Left renal cortex interstitium (tissue), 4 donors: ENCODE measurements at regions not wholly inside any gene's neighbourhood (a gene's known extent, or its start where the extent isn't known, plus 50 kb on each side); places are given as distances from the start of the nearest gene placed in this dataset.
"Not testable (repeated sequence)": the region's sequence is repeated elsewhere in the genome, so short reads cannot be mapped to it uniquely, and the experiment has no call there.

ENCODE experiments used
- DNase-seq, 4 donors: peaks; one replicate each; pipeline ENCODE4 v3.0.0-alpha.2; 2013; ENCODE audit warnings: low read depth in 4 of 4, low spot score in 2 of 4, missing footprints in 1 of 4

DNA sequence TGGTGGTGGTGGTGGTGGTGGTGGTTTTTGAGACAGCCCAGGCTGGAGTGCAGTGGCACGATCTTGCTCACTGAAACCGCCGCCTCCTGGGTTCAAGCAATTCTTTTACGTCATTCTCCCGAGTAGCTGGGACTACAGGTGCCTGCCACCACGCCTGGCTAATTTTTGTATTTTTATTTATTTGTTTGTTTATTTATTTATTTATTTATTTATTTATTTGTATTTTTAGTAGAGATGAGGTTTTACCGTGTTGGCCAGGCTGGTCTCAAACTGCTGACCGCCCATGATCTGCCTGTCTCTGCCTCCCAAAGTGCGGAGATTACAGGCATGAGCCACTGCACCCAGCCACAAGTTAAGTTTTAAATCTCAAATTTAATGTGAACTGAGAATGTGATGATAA lies 126.5 kb downstream of the PCDH18 start:
- DNase-seq, result not testable (repeated sequence)

DNA sequence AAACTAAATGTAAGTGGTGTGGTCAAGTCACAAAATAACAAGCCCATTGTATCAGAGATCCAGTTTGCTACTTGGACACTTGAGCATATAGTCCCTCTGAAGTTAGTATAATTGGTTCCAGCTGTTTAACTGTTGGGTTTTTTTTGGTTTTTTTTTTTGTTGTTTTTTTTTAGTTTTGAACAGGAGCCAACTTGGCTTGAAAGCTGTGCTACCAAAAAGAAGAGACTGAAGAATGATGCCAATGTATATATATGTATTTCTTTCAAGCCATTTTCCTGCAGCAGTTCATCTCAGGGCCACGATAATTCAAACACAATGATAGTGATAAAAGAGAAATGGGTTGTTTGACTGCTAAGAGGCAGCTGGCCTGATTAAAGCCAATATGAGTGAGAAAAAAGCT lies 138.3 kb downstream of the PCDH18 start:
- DNase-seq, result no peak

DNA sequence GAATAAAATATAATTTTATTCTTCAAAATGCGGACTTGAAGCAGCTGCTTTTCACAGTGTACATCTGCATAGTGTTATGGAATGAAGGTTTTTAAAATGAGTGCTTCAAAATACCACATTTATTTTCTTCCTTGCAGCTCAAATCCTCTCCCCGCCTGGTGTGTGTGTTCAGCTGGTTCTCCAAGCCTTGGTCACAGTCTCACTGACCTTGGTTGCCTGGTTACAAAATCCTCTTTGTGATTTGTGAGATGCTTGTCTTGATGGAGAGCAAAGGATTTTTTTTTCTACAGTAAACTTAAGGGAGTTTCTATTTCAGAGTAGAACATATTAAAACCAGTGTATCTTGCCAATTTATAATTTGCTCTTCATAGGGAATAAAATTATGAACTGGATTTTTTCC lies 139.2 kb downstream of the PCDH18 start:
- DNase-seq, result peak in 1 of 4 donors; percentile 49

DNA sequence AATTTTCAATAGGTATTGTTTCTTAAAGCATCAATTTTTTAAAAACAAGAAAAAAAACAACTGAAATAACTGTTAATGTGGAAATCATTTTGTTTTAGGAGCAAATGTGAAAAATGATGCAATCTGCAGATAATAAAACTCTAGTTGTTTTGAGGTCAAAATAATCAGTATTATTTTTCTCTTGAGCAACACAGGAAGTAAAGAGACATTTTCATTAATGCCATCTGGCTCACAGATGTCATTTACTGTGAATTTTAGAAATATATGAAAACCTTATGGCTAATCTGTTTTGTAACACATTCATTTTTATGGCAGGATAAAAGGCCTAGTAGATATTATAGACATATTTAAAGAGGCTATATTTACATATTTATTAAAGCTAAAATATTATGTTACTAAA lies 141.6 kb downstream of the PCDH18 start:
- DNase-seq, result no peak

DNA sequence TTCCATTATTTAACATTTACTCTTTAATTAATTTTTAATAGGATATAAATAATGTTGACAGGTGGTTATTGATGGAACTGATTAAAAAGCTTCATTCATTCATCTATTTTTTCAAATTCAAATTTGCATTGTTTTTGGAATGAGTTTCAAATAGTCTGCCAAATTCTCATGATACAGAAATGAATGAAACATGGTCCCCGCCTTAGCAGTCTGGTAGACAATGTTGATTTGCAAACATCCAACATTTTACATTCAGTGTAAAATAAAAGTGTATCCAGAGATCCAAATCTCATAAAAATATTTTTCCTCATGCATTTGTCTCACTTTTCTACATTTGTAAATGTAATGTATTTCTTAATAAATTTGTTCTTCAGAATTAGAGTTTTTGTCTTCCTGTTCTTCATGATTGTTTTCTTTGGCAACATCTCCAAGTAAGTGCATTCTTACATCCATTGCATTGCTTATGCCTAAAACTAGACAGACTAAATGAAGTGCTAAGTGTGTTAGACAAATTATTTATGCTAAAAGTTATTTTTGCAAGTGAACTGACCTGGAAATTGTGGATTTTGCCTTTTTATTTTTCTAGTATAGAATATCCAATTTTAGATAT lies 142.3 kb downstream of the PCDH18 start:
- no peak for DNase-seq

DNA sequence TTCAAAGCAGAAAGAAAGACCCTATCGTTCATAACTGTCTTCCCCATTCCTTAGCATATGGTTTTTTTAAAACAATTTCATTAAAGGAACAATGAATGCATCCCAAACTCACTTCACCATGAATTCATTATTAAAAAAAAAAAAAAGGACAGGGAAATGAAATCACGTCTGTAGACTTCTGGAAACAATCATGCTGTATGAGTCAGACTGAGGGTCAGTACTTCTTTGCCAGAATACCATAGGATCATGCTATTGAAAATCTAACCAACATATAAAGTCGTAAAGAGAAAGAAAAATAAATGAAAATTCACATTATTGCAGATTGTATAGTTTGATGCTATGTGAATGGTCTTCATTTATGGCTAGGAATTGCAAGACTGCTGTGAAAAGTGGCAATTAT lies 144.4 kb downstream of the PCDH18 start:
- no peak for DNase-seq

DNA sequence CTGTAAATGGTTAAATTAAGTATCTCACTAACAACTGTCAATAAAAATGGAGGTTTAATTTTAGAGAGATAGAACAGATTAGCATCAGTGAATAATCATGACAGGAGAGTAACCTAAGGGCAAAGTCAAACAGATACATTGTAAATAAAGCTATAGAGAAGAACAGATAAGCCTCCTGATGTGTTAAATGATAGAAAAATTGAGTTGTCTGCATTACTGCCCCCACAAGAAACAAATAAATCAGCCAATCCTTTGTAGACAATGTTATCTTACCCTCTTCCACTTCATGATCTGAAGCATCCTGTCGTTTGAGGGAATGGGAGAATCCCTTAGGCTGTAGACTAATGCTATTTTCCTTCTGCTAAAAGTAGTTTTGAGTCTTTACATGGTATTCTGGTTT lies 147.8 kb downstream of the PCDH18 start:
- DNase-seq, result no peak

DNA sequence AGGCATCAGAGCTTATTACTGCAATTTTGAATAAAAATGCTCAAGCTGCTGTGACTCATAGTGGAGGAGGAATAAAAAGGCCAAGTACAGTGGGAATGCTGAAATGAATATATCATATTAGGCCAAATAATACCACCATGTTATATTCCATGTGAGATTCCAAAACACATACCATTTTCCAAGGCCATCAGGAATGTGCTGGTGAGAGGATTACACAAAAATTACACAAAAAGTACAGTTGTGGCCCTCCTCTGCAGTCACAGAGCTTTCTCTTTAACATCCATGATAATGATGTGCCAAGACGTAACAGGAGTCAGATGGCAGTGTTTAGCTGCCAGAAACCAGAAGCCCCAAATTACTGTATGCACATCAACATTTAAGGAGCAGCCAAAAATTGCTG lies 153.5 kb downstream of the PCDH18 start:
- no peak for DNase-seq

DNA sequence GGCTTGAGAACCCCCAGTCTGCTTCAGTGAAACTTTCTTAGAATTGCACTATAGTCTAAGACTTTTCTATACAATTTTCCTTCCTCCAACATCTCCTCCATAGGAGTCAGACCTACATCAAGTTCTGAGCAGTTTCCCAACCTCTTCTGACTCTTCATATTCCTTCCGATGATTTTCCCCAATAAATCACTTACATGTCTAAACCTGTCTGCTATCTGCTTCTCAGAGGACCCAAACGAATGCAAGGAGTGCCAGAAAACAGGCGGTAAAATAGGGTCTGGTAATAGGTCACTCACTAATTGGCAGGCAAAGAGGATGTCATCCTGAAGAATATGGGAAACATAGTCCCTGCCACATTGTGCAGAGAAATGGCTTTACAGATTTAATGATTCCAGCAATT lies 153.9 kb downstream of the PCDH18 start:
- no peak for DNase-seq

DNA sequence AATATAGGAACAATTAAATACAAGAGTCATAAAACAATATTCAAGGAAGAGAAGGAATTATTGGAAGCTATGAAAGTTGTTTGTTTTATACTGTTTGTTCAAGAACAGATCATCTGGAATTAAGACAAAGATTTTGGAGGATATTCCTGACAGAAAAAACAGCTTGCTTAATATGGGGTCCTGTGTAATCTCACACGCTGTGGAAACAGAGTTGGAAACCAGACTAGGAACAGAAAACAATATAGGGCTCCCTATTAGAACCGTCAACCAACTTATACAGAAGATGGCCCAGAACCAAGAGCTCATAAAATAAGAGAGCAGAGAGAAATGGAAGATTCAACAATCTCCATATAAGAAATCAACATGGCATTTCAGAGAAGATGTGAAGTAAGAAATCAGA lies 156.0 kb downstream of the PCDH18 start:
- DNase-seq, result no peak

DNA sequence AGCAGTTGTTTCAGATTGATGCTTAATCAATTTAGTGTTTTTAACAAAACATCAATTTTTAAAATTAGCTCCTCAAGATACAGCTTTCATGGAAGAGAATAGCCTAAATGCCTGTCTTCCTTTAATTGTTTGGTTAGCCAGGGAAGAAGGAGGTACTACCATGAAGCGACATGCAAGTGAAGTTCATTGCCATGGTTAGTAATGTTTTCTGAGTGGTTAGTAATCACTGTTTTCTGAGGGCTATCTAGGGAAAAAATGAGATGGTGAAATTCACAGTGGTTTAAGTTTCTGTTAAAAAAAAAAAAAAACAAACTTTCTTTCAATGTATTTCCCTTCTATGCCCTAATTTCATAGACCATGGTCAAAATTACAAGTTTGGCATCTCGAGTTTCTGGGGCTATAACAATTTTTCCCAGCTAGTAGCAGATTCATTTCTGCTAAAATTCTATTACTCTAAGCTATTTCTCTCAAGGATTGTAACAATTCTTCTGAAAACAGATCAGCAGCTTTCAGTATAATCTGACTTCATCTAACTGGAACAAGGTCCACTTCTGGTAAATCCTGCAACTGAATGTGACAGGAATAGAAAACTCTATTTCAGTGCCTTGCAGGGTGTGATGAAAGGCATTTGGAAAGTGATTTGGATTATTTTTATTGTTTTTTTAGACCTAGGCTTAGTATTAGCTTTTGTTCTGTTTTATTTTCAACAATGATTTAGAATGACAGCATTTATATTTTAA lies 157.0 kb downstream of the PCDH18 start:
- DNase-seq, result no peak

DNA sequence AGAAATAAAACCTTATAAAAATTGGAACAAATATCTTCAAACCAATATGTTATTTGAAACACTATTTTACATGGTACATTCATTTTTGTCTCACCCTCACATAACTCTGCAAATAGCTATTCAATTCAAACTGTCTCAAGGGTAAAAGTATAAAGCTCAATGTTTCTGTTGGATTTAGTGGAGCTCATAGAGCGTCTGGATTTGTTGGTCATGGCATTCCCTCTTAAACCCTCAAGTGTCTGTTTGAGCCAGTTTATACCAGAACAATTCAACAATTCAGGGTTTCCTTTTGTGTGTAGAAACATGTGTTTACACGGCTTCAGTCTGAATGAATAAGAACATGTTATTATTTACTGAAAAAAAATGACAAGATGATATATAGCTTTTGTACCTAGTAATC lies 161.6 kb downstream of the PCDH18 start:
- no peak for DNase-seq

DNA sequence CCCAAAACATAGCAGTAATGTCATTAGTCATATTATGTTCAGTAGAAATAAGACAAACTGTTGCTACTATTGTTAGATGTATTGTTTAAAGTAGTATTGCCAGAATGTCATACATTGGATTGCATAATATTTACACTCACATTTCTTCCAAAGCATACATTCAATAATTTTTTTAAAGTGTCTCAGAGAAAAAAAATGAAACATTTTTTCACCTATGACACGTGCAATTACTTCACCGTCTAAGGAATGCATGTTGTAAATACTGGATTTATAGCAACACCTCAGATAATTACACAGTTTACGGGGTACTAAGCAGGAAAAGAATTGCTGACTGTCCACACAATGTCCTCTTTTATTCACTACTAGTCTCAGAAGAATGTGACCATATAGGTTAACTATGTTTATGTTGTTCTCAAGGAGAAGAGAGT lies 162.1 kb downstream of the PCDH18 start:
- no peak for DNase-seq

DNA sequence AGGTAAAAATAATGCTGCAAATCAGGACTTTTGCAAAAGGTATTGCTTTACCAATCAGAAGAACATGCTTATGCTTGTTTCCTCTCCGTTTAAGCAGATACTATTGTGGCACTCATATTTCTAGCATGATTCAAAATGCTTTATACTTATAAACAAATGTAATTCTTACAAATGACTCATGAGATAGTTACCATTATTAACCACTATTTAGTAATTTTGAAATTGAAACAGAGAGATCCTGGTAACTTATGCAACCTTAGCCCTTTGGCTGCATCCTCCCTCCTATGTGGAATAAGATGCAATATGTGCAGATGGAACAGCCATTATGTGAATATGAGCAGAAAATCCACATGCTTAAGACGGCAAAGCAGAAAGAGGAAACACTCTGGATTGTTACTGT lies 164.7 kb downstream of the PCDH18 start:
- no peak for DNase-seq

DNA sequence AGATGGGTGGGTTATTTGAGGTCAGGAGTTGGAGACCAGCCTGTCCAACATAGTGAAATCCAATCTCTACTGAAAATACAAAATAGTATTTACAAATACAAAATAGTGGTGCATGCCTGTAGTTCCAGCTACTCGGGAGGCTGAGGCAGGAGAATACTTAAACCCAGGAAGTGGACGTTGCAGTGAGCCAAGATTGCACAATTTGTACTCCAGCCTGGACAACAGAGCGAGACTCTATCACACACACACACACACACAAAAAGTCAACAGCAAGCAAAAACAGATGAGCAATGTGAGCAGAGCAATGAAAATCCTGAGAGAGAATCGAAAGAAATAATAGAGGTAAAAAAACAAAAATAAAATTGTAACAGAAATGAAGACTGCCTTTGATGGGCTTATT lies 168.8 kb downstream of the PCDH18 start:
- no peak for DNase-seq

DNA sequence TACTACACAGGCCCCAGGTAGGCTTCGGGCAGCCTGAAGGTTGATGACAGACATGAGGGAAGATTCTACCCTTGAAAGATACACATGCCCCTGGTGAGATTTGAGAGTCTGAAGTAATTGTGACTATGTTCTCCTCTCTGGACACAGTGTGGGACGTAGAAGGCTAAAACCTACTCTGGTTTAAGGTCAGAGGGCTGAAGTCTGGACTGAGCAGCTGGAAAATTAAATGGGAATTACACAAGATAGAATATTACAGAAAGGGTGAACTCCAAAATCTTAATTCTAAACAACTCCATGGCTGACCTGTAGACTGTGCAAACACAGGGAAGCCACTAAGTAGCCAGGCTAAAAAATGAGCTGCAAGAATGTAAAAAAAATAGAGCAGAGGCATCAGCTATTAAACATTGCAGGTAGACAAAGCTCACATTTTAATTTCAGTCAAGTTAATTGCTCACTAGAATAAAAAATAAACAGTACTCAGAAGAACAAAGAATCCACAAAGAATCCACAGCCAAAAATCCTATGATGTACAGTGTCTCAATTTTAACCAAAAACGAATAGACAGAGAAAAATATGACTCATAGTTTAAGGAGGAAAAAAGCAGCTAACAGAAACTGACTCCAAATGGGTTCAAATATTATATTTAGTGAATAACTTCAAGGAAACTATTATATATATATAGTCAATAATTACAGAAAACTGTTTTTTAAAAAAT lies 170.4 kb downstream of the PCDH18 start:
- no peak for DNase-seq

DNA sequence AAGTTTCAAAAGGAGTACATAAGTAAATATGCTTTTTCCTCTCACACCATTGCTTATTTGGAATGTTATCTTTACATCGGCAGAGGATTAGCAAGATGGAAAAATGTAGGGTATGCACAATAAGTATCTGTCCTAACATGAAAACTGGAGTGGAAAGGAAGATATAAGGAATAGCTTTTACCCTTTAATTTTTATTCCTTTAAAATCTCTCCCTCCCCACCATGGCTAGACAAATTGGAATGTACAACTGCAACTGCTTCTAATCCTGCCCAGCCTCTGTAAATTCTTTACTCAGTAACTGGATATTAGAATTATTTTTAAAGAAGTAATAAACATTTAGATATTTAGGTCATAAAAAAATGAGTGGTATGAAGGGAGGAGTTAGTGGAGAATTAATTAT lies 171.5 kb downstream of the PCDH18 start:
- no peak for DNase-seq

DNA sequence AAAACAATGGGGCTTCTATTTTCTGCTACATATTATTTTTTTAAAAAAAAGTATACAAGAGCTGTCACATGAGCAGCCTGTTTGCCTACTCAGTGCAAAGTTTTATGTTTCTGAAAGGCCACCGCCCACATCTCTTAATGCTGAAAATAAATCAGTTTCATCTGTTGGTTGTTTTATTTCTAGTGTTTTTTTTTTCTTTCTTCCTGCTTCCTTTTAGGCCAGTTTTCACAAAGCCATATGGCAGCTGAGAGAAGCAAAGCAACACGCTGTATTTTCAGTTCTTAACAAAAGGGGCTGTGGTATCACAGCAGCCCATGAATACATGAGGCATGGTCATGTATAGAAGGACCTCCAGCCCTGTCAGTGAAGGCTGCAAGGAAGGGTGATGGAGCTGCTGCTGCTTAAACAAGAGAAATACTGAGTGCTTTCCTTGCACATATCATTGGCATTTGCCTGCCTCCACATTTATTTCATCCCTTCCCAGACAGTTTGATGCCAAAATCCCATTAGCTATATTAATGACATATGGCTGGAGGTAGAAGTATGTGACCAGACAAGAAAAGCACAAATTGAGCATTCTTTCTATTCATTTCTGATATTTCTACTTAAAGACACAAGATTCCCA lies 172.5 kb downstream of the PCDH18 start:
- DNase-seq, result peak in 1 of 4 donors; percentile 31

DNA sequence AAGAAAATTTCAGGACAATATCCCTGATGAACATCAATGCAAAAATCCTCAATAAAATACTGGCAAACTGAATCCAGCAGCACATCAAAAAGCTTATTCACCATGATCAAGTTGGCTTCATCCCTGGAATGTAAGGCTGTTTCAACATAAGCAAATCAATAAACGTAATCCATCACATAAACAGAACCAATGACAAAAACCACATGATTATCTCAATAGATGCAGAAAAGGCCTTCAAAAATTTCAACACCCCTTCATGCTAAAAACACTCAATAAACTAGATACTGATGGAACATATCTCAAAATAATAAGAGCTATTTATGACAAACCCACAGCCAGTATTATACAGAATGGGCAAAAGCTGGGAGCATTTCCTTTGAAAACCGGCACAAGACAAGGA lies 177.7 kb downstream of the PCDH18 start:
- DNase-seq, result not testable (repeated sequence)

DNA sequence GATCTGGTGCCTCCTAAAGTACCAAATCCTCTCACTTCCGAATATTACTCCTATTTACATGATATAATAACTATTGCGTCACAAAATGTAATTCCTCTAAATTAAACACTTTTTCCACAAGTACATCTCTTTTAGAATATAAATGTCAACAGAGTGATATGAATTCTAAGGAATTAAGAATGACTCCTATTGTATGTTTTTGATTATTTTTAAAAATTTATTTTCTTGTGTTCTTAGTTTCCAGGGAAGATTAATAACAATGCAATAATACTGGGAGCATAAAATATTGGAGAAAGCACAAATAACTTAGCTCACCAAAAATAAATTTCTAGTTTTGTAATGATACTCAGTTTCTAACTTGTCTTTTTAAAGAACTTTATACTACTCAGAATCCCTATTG lies 184.9 kb downstream of the PCDH18 start:
- no peak for DNase-seq

DNA sequence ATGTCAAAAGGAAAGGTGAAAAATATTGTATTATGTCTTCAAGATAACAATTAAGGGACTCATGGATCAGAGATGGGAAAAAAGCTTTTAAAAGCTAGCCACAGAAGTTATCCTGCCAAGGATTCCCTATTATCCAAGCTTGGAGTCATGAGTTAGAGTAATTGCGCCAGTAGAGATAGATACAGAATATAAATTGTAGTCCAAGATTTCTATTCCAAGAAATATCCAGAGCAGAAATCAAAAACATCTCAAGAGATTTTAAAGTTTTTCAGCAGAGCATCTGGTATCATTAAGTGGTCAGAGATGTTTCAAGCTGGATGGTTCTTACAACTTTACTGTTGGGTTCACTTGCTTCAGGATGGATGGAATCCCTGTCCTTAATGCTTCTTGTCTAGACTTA lies 186.7 kb downstream of the PCDH18 start:
- DNase-seq, result no peak

DNA sequence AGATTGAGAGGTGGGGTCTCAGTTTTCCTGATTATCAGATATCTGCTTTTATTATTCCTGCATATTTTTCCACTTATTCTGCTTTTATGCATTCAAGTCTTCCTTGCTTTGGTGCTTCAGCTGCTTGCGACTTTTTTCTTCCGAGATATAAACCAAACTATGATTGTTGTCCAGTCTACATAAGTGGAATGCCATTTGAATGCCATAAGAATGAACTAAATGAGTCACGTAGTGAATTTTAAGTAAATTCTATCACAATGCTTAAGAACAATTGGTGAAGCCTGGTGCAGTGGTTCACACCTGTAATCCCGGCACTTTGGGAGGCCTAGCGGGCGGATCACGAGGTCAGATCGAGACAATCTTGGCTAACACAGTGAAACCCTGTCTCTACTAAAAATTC lies 189.1 kb downstream of the PCDH18 start:
- no peak for DNase-seq
